SW480 (cell line): ENCODE measurements at regions not wholly inside any gene's neighbourhood (a gene's known extent, or its start where the extent isn't known, plus 50 kb on each side); places are given as distances from the start of the nearest gene placed in this dataset.
A peak's percentile ranks its signal among the peaks of the same experiment; 100 is the strongest.
"Not testable (repeated sequence)": the region's sequence is repeated elsewhere in the genome, so short reads cannot be mapped to it uniquely, and the experiment has no call there.

Experiments used
- DNase-seq: peaks from one replicate; pipeline ENCODE4 v3.0.0-alpha.2; 2016; ENCODE audit warnings: low spot score

GRCh38 chr9:3773362-3774060 is 247.7 kb upstream of the RFX3 start:
- no peak for DNase-seq

- DNase-seq = no peak
Observed at GRCh38 chr9:3769646-3770045, 243.8 kb upstream of the RFX3 start.

- DNase-seq = peak; percentile 14
Observed at GRCh38 chr9:3768712-3769457, 243.1 kb upstream of the RFX3 start.

GRCh38 chr9:3768286-3768685 is 242.5 kb upstream of the RFX3 start:
- no peak for DNase-seq

- no peak for DNase-seq
Observed at GRCh38 chr9:3762076-3762475, 236.3 kb upstream of the RFX3 start.

GRCh38 chr9:3760031-3760430 is 234.2 kb upstream of the RFX3 start:
- no peak for DNase-seq

GRCh38 chr9:3758816-3759576 is 233.2 kb upstream of the RFX3 start:
- DNase-seq = no peak

GRCh38 chr9:3756071-3756470 is 230.3 kb upstream of the RFX3 start:
- no peak for DNase-seq

GRCh38 chr9:3751125-3751758 is 225.4 kb upstream of the RFX3 start:
- no peak for DNase-seq

GRCh38 chr9:3750321-3750720 is 224.5 kb upstream of the RFX3 start:
- no peak for DNase-seq

GRCh38 chr9:3746296-3747275 is 220.8 kb upstream of the RFX3 start:
- DNase-seq = peak; percentile 60

- no peak for DNase-seq
Observed at GRCh38 chr9:3743901-3744413, 218.2 kb upstream of the RFX3 start.

- DNase-seq = no peak
Observed at GRCh38 chr9:3742586-3742985, 216.8 kb upstream of the RFX3 start.

GRCh38 chr9:3741729-3742128 is 215.9 kb upstream of the RFX3 start:
- no peak for DNase-seq

- DNase-seq = no peak
Observed at GRCh38 chr9:3740690-3741419, 215.1 kb upstream of the RFX3 start.

GRCh38 chr9:3736161-3736560 is 210.4 kb upstream of the RFX3 start:
- DNase-seq = no peak

- no peak for DNase-seq
Observed at GRCh38 chr9:3735251-3735650, 209.4 kb upstream of the RFX3 start.

GRCh38 chr9:3733527-3734262 is 207.9 kb upstream of the RFX3 start:
- not testable (repeated sequence) for DNase-seq

- no peak for DNase-seq
Observed at GRCh38 chr9:3733039-3733408, 207.2 kb upstream of the RFX3 start.
